IMR-90 (cell line): ENCODE measurements at regions not wholly inside any gene's neighbourhood (a gene's known extent, or its start where the extent isn't known, plus 50 kb on each side); places are given as distances from the start of the nearest gene placed in this dataset.

Experiments
- ATAC-seq: fragments of 200-7000 bp; cut with Tn5 transposase; 2 replicates; pipeline ENCODE4 v1.9.1; 2020; ENCODE audit warnings: low read depth, mild to moderate bottlenecking, moderate library complexity
- BruUV-seq: library from RNA; stranded (reverse); fragments of 400-500 nt; replicated peaks from 2 replicates; lab custom pipeline; 2021; lab: Mats Ljungman, UMichigan
- CTCF ChIA-PET: fragments of 300-600 bp; formaldehyde crosslinking; extraction: SDS; loops from one replicate; lab custom pipeline; 2021; ENCODE audit warnings: antibody characterized with exemption; lab: Yijun Ruan, JAX
- POLR2A ChIA-PET: fragments of 300-600 bp; sonication (Branson Sonifier 250); formaldehyde crosslinking; loops from one replicate; lab custom pipeline; 2022; ENCODE audit warnings: antibody characterized with exemption; ENCODE audit not compliant: unreplicated experiment; lab: Charles Lee
- DNase-seq: peaks from one replicate; pipeline ENCODE4 v3.0.0; 2013
- H2AFZ ChIP-seq: replicated peaks from 2 replicates; pipeline ENCODE3; 2013; ENCODE audit warnings: low read length, mild to moderate bottlenecking; ENCODE audit not compliant: poor library complexity
- H2AK5ac ChIP-seq: 2 replicates; pipeline ENCODE4 v1.6.1; 2013; ENCODE audit warnings: low read depth, low read length, inconsistent platforms
- H2AK9ac ChIP-seq: replicated peaks from 2 replicates; pipeline ENCODE3; 2013; ENCODE audit warnings: mild to moderate bottlenecking, low read depth, low read length, moderate library complexity; ENCODE audit not compliant: poor library complexity
- H2BK120ac ChIP-seq: 2 replicates; pipeline ENCODE4 v1.6.1; 2013; ENCODE audit warnings: low read depth, low read length, inconsistent platforms
- H2BK15ac ChIP-seq: 3 replicates; pipeline ENCODE4 v1.6.1; 2013; ENCODE audit warnings: low read depth, low read length, inconsistent platforms
- H2BK20ac ChIP-seq: 2 replicates; pipeline ENCODE4 v1.6.1; 2013; ENCODE audit warnings: low read depth, mild to moderate bottlenecking, inconsistent platforms, low read length, moderate library complexity
- H2BK5ac ChIP-seq: 2 replicates; pipeline ENCODE4 v1.6.1; 2013; ENCODE audit warnings: mild to moderate bottlenecking, low read depth, low read length, inconsistent platforms; ENCODE audit not compliant: poor library complexity, severe bottlenecking
- H3K14ac ChIP-seq: replicated peaks from 2 replicates; pipeline ENCODE4 v1.6.1; 2013; ENCODE audit warnings: low read depth, low read length, inconsistent platforms
- H3K18ac ChIP-seq: 2 replicates; pipeline ENCODE4 v1.6.1; 2013; ENCODE audit warnings: low read depth, low read length, control low read depth
- H3K23ac ChIP-seq: 2 replicates; pipeline ENCODE4 v1.6.1; 2013; ENCODE audit warnings: low read depth, low read length, inconsistent platforms
- H3K27ac ChIP-seq: 2 replicates; pipeline ENCODE4 v1.5.1; 2013; ENCODE audit warnings: mild to moderate bottlenecking, control low read depth, low read length; ENCODE audit not compliant: insufficient read depth
- H3K27me3 ChIP-seq: 2 replicates; pipeline ENCODE4 v1.6.1; 2013; ENCODE audit warnings: low read length; ENCODE audit not compliant: control insufficient read depth, insufficient read depth
- H3K36me3 ChIP-seq: 2 replicates; pipeline ENCODE4 v1.6.1; 2013; ENCODE audit warnings: low read length, mixed read lengths; ENCODE audit not compliant: control insufficient read depth, insufficient read depth
- H3K4ac ChIP-seq: 2 replicates; pipeline ENCODE4 v1.6.1; 2013; ENCODE audit warnings: low read depth, low read length, inconsistent platforms
- H3K4me1 ChIP-seq: 2 replicates; pipeline ENCODE4 v1.6.1; 2013; ENCODE audit warnings: low read length, mixed read lengths; ENCODE audit not compliant: control insufficient read depth, insufficient read depth
- H3K4me2 ChIP-seq: 2 replicates; pipeline ENCODE4 v1.6.1; 2013; ENCODE audit warnings: low read depth, mild to moderate bottlenecking, control low read depth, low read length, moderate library complexity
- H3K4me3 ChIP-seq: 2 replicates; pipeline ENCODE4 v1.5.1; 2013; ENCODE audit warnings: low read depth, mild to moderate bottlenecking, control low read depth, low read length, moderate library complexity; ENCODE audit not compliant: insufficient read depth
- H3K56ac ChIP-seq: 2 replicates; pipeline ENCODE4 v1.6.1; 2013; ENCODE audit warnings: low read length, inconsistent platforms; ENCODE audit not compliant: insufficient read depth; ENCODE audit errors: extremely low read depth
- H3K79me1 ChIP-seq, 2 experiments: 2 replicates each; pipeline ENCODE4 v1.6.1; 2013; ENCODE audit warnings: low read length in 2 of 2, inconsistent platforms in 1 of 2, low read depth in 1 of 2
- H3K9ac ChIP-seq: 2 replicates; pipeline ENCODE4 v1.6.1; 2013; ENCODE audit warnings: low read depth, low read length, control low read depth
- H3K9me1 ChIP-seq: 2 replicates; pipeline ENCODE4 v1.6.1; 2013; ENCODE audit warnings: low read length, inconsistent platforms; ENCODE audit not compliant: insufficient read depth
- H3K9me3 ChIP-seq: 2 replicates; pipeline ENCODE4 v1.6.1; 2013; ENCODE audit warnings: low read length; ENCODE audit not compliant: control insufficient read depth, insufficient read depth
- H4K20me1 ChIP-seq: 2 replicates; pipeline ENCODE4 v1.6.1; 2013; ENCODE audit warnings: low read length, inconsistent platforms; ENCODE audit not compliant: insufficient read depth
- H4K5ac ChIP-seq: 2 replicates; pipeline ENCODE4 v1.6.1; 2013; ENCODE audit warnings: mild to moderate bottlenecking, low read depth, low read length, control low read depth
- H4K8ac ChIP-seq, 2 experiments: 2 replicates each; pipeline ENCODE4 v1.6.1; 2013; ENCODE audit warnings: low read depth in 2 of 2, low read length in 2 of 2, control low read depth in 1 of 2, inconsistent platforms in 1 of 2
- H4K91ac ChIP-seq: 2 replicates; pipeline ENCODE4 v1.6.1; 2013; ENCODE audit warnings: low read depth, low read length, inconsistent platforms; ENCODE audit not compliant: insufficient read depth
- FOS ChIP-seq: fragments of 150-350 bp; IDR thresholded peaks from 2 replicates; pipeline ENCODE4 v1.6.1; 2016; ENCODE audit warnings: low read depth, low read length
- MAFK ChIP-seq: IDR thresholded peaks from 2 replicates; pipeline ENCODE4 v1.6.1; 2012; ENCODE audit warnings: low read depth, low read length, improper control_type of control experiment
- WGBS, 2 experiments: methylation state at CpG; one replicate each; pipeline versions ENCODE4 v1.1.5 to v1.1.7; 2013; ENCODE audit warnings: missing lambda C conversion rate in 2 of 2; ENCODE audit not compliant: insufficient read length in 1 of 2; ENCODE audit errors: extremely low coverage in 2 of 2; 5-methylcytosine and 5-hydroxymethylcytosine counted together
- dilution Hi-C: fragments of 300-500 bp; cut with HindIII; formaldehyde crosslinking; loops from one replicate; pipeline ENCODE4 v1.14.3; 2018; ENCODE audit warnings: low sequenced_read_pairs; ENCODE audit not compliant: unreplicated experiment
- in situ Hi-C: fragments of 300-500 bp; cut with MboI; formaldehyde crosslinking; loops from 3 replicates; pipeline ENCODE4 v1.14.3; 2019; ENCODE audit warnings: low sequenced_read_pairs, inconsistent platforms, mixed read lengths
- intact Hi-C: fragments of 100-400 bp; cut with micrococcal nuclease; formaldehyde crosslinking; loops from 2 replicates; pipeline ENCODE4 v1.10.0; 2022

DNA sequence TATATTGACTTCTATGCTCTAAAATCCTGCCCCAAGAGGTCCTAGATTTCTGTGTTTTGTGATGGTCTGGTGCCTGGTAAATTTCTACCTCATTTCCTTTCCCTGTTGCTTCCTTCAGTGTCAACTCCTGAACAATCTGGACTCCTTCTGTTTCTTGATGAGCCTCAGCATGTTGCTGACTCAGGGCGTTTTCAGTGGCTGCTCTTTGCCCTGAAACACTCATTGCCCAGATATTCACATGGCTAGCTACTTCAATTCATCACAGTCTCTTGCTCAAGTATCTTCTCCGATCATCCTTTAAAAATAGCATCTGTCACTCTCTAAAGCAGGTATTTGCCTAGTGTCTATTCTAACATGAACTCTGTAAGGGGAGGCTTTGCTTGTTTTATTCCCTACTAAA lies 526.3 kb upstream of the RAG2 start:
- 0% methylated on average over 1 of the region's 2 CpGs; no CpG with 5 or more reads in 1 of the 2 experiments for WGBS, 2 experiments

More for the DNA sequence above, 526.3 kb upstream of the RAG2 start:
- H3K4ac ChIP-seq, result no peak overlapping the region
- H4K20me1 ChIP-seq, result no peaks in the 10 kb centered on the region
- TF ChIP-seq FOS, result no peak
- peak; percentile 51; the same call in 1 of the 2 replicates for TF ChIP-seq MAFK
- ChIA-PET POLR2A (no interaction called here), CTCF (no interaction called here)
- no peak overlapping the region for H3K18ac ChIP-seq
- no peak overlapping the region for H3K4me3 ChIP-seq
- DNase-seq (no peak), ATAC-seq (no peak)
- no peak overlapping the region for H2BK20ac ChIP-seq
- H3K9me3 ChIP-seq, result no peaks in the 10 kb centered on the region
- H3K79me1 ChIP-seq, result no peaks in the 10 kb centered on the region
- H3K27ac ChIP-seq, result no peak overlapping the region
- H3K4me2 ChIP-seq, result no peak overlapping the region
- H3K9ac ChIP-seq, result no peak overlapping the region
- H2BK15ac ChIP-seq, result no peak overlapping the region
- no peaks in the 10 kb centered on the region for H3K9me1 ChIP-seq
- H3K27me3 ChIP-seq, result no peaks in the 10 kb centered on the region
- no peak overlapping the region for H2BK120ac ChIP-seq
- no peak overlapping the region for H4K5ac ChIP-seq
- intact Hi-C loops (no loop called here), dilution Hi-C loops (no loop called here), in situ Hi-C loops (no loop called here)
- H2AK9ac ChIP-seq, result no peak overlapping the region
- no peak overlapping the region for H3K14ac ChIP-seq
- no peaks in the 10 kb centered on the region for H3K4me1 ChIP-seq
- no peaks in the 10 kb centered on the region for H3K36me3 ChIP-seq
- no peak overlapping the region for H2BK5ac ChIP-seq
- H4K91ac ChIP-seq, result no peak overlapping the region
- no peak overlapping the region for H2AFZ ChIP-seq
- H2AK5ac ChIP-seq, result no peak overlapping the region
- BruUV-seq, result no TSS peak
- H4K8ac ChIP-seq, result no peak overlapping the region
- no peak overlapping the region for H3K23ac ChIP-seq
- no peak overlapping the region for H3K56ac ChIP-seq
